Endothelial cell of umbilical vein (primary cell): ENCODE measurements at regions not wholly inside any gene's neighbourhood (a gene's known extent, or its start where the extent isn't known, plus 50 kb on each side); places are given as distances from the start of the nearest gene placed in this dataset.

Experiments
- BruUV-seq: library from RNA; stranded (reverse); fragments of 400-500 nt; replicated peaks from 2 replicates; lab custom pipeline; 2021; lab: Mats Ljungman, UMichigan
- CTCF ChIA-PET: fragments of 300-600, 350-600 bp; sonication (Branson Sonifier 250); formaldehyde crosslinking; loops from one replicate; lab custom pipeline; 2021; ENCODE audit warnings: antibody characterized with exemption, inconsistent platforms; lab: Charles Lee
- POLR2A ChIA-PET: fragments of 300-600, 350-600 bp; sonication (Branson Sonifier 250); formaldehyde crosslinking; loops from one replicate; lab custom pipeline; 2021; ENCODE audit warnings: antibody characterized with exemption, inconsistent platforms; lab: Charles Lee
- DNase-seq: peaks from one replicate; pipeline ENCODE4 v3.0.0-alpha.2; 2011; ENCODE audit warnings: low read depth, low spot score
- FAIRE-seq: peaks from 2 replicates; lab custom pipeline; 2011; peaks lifted over from hg19 to GRCh38; lab: Jason Lieb, UNC
- H2AFZ ChIP-seq: 2 replicates; pipeline ENCODE4 v1.6.0; 2012; ENCODE audit warnings: low read depth, low read length, control low read depth, inconsistent platforms
- H3K27ac ChIP-seq: 2 replicates; pipeline ENCODE4 v1.5.1; 2011; ENCODE audit warnings: low read depth, mild to moderate bottlenecking, control low read depth, low read length, moderate library complexity; ENCODE audit not compliant: insufficient read depth
- H3K27me3 ChIP-seq, 2 experiments: 2 replicates each; pipeline versions ENCODE4 v1.6.0 to v1.6.1; 2011; ENCODE audit warnings: low read length in 2 of 2, mixed read lengths in 1 of 2; ENCODE audit not compliant: control insufficient read depth in 2 of 2, insufficient read depth in 2 of 2
- H3K36me3 ChIP-seq, 2 experiments: 2 replicates in 1 of 2; 3 replicates in 1 of 2; pipeline ENCODE4 v1.5.1; 2011; ENCODE audit warnings: low read length in 2 of 2, mild to moderate bottlenecking in 1 of 2, moderate library complexity in 1 of 2; ENCODE audit not compliant: control insufficient read depth in 2 of 2, insufficient read depth in 2 of 2; ENCODE audit errors: extremely low read depth in 1 of 2
- H3K4me1 ChIP-seq: 3 replicates; pipeline ENCODE4 v1.5.1; 2011; ENCODE audit warnings: mild to moderate bottlenecking, low read length; ENCODE audit not compliant: control insufficient read depth, insufficient read depth; ENCODE audit errors: extremely low read depth
- H3K4me2 ChIP-seq: 2 replicates; pipeline ENCODE4 v1.6.1; 2011; ENCODE audit warnings: low read length, control low read depth, mixed read lengths; ENCODE audit not compliant: insufficient read depth
- H3K4me3 ChIP-seq, 3 experiments: fragments of 200-600 bp in 1 of 3; sonication (generic), shearing (Covaris generic) in 1 of 3; replicated peaks in 1 of 3; 2 replicates each; pipeline ENCODE4 v1.5.1; 2011 to 2016; ENCODE audit warnings: control low read depth in 3 of 3, low read length in 3 of 3, mild to moderate bottlenecking in 2 of 3, inconsistent platforms in 1 of 3, low read depth in 1 of 3, moderate library complexity in 1 of 3; ENCODE audit not compliant: insufficient read depth in 1 of 3
- H3K79me2 ChIP-seq: 2 replicates; pipeline ENCODE4 v1.6.0; 2012; ENCODE audit warnings: low read length, inconsistent platforms; ENCODE audit not compliant: control insufficient read depth, insufficient read depth
- H3K9ac ChIP-seq: replicated peaks from 2 replicates; pipeline ENCODE3; 2011; ENCODE audit warnings: low read length, control low read depth; ENCODE audit not compliant: insufficient read depth; ENCODE audit errors: extremely low read depth
- H3K9me1 ChIP-seq: replicated peaks from 3 replicates; pipeline ENCODE4 v1.6.0; 2011; ENCODE audit warnings: mild to moderate bottlenecking, low read length; ENCODE audit not compliant: control insufficient read depth, insufficient read depth; ENCODE audit errors: extremely low read depth
- H3K9me3 ChIP-seq: replicated peaks from 2 replicates; pipeline ENCODE4 v1.5.1; 2012; ENCODE audit warnings: low read length, inconsistent platforms; ENCODE audit not compliant: control insufficient read depth, insufficient read depth
- H4K20me1 ChIP-seq: replicated peaks from 2 replicates; pipeline ENCODE3; 2011; ENCODE audit warnings: mild to moderate bottlenecking, low read length; ENCODE audit not compliant: control insufficient read depth, insufficient read depth; ENCODE audit errors: extremely low read depth
- CTCF ChIP-seq, 2 donors: IDR thresholded peaks; 1 replicate in 1 of 2; 2 replicates in 1 of 2; pipeline ENCODE4 v1.5.1; 2011; ENCODE audit warnings: low read length in 2 of 2, mild to moderate bottlenecking in 2 of 2, moderate library complexity in 2 of 2, control low read depth in 1 of 2, inconsistent platforms in 1 of 2, low read depth in 1 of 2; ENCODE audit not compliant: insufficient read depth in 1 of 2; ENCODE audit errors: extremely low read depth in 1 of 2
- EZH2 ChIP-seq: IDR thresholded peaks from 2 replicates; pipeline ENCODE4 v1.6.1; 2012; ENCODE audit warnings: borderline replicate concordance, low read depth, mild to moderate bottlenecking, moderate library complexity, low read length, inconsistent platforms; ENCODE audit not compliant: severe bottlenecking
- FOS ChIP-seq: IDR thresholded peaks from 2 replicates; pipeline ENCODE4 v1.6.1; 2011; ENCODE audit warnings: mild to moderate bottlenecking, low read length, moderate library complexity, borderline replicate concordance; ENCODE audit not compliant: insufficient read depth
- GATA2 ChIP-seq: IDR thresholded peaks from 2 replicates; pipeline ENCODE4 v1.7.0; 2011; ENCODE audit warnings: low read depth, mild to moderate bottlenecking, moderate library complexity, mixed read lengths, low read length; ENCODE audit not compliant: insufficient read length, insufficient read depth
- JUN ChIP-seq: IDR thresholded peaks from 2 replicates; pipeline ENCODE4 v1.6.1; 2011; ENCODE audit warnings: borderline replicate concordance, low read depth; ENCODE audit not compliant: insufficient read length, insufficient read depth
- MAX ChIP-seq: IDR thresholded peaks from 2 replicates; pipeline ENCODE4 v1.6.1; 2011; ENCODE audit not compliant: insufficient read depth, insufficient read length
- MYC ChIP-seq: IDR thresholded peaks from one replicate; pipeline ENCODE4 v1.6.1; 2011; ENCODE audit warnings: mild to moderate bottlenecking, low read depth, low read length
- POLR2A ChIP-seq: IDR thresholded peaks from 2 replicates; pipeline ENCODE4 v1.6.1; 2012; ENCODE audit warnings: low read depth, mild to moderate bottlenecking, control low read depth, low read length
- POLR2AphosphoS5 ChIP-seq: IDR thresholded peaks from 2 replicates; pipeline ENCODE4 v1.6.1; 2012; ENCODE audit warnings: low read depth, mild to moderate bottlenecking, control low read depth, low read length, moderate library complexity; ENCODE audit not compliant: insufficient read depth
- dilution Hi-C: fragments of 300-500 bp; cut with MboI; formaldehyde crosslinking; loops from one replicate; pipeline ENCODE4 v1.15.0; 2019; ENCODE audit warnings: low sequenced_read_pairs; ENCODE audit not compliant: extremely low pct_ligation_motif_present
- intact Hi-C: fragments of 100-400 bp; cut with micrococcal nuclease; formaldehyde crosslinking; loops from one replicate; pipeline ENCODE4 v1.10.0; 2022

- BruUV-seq: no TSS peak
- no peaks in the 10 kb centered on the region for H3K36me3 ChIP-seq
- DNase-seq (no peak), FAIRE-seq (no peak)
- no peak overlapping the region for H3K27ac ChIP-seq
- TF ChIP-seq FOS (no peak), POLR2AphosphoS5 (no peak), MAX (no peak), CTCF (IDR thresholded peaks at IDR 0.05; ENCODE audit: extremely low read depth in 1 of 2, insufficient read depth in 1 of 2, low read depth in 1 of 2, low read length in 2 of 2) (no peak), EZH2 (no peak)
- H3K9ac ChIP-seq: no peak overlapping the region
- POLR2A ChIA-PET: no interaction called here
- H3K27me3 ChIP-seq: no peaks in the 10 kb centered on the region
- CTCF ChIA-PET: no interaction called here
- H3K9me1 ChIP-seq: no peaks in the 10 kb centered on the region
- intact Hi-C loops (no loop called here), dilution Hi-C loops (no loop called here)
- H3K4me1 ChIP-seq: no peaks in the 10 kb centered on the region
- H4K20me1 ChIP-seq: no peaks in the 10 kb centered on the region
- no peak overlapping the region for H3K4me2 ChIP-seq
- no peak overlapping the region for H3K4me3 ChIP-seq
- no peaks in the 10 kb centered on the region for H3K79me2 ChIP-seq
- H3K9me3 ChIP-seq: peaks cover 6% of the 10 kb centered on the region
- H2AFZ ChIP-seq: no peak overlapping the region
Measured at GRCh38 chr12:73266206-73266605, 994.0 kb downstream of the TRHDE start.

GRCh38 chr12:73274976-73275375, 1002.8 kb downstream of the TRHDE start:
- Histone ChIP-seq H3K9me3 (peaks cover 4% of the 10 kb centered on the region), H3K36me3 (no peaks in the 10 kb centered on the region), H3K4me3 (no peak overlapping the region), H3K27ac (no peak overlapping the region), H3K9ac (no peak overlapping the region), H2AFZ (no peak overlapping the region), H3K4me2 (no peak overlapping the region), H4K20me1 (no peaks in the 10 kb centered on the region), H3K27me3 (no peaks in the 10 kb centered on the region), H3K9me1 (no peaks in the 10 kb centered on the region), H3K79me2 (no peaks in the 10 kb centered on the region), H3K4me1 (no peaks in the 10 kb centered on the region)
- TF ChIP-seq MAX (no peak), POLR2AphosphoS5 (no peak), EZH2 (no peak), MYC (no peak), GATA2 (no peak), POLR2A (no peak), CTCF (IDR thresholded peaks at IDR 0.05; ENCODE audit: extremely low read depth in 1 of 2, insufficient read depth in 1 of 2, low read depth in 1 of 2, low read length in 2 of 2) (no peak), FOS (no peak), JUN (no peak)
- no TSS peak for BruUV-seq
- intact Hi-C loops: no loop called here
- DNase-seq (no peak), FAIRE-seq (no peak)
- ChIA-PET POLR2A (no interaction called here), CTCF (no interaction called here)
- dilution Hi-C loops: no loop called here
